CD14-positive monocyte (primary cell): ENCODE measurements at regions not wholly inside any gene's neighbourhood (a gene's known extent, or its start where the extent isn't known, plus 50 kb on each side); places are given as distances from the start of the nearest gene placed in this dataset.

Experiments
- DNase-seq, 3 donors: peaks; one replicate each; pipeline ENCODE4 v3.0.0-alpha.2; 2011 to 2022
- H2AFZ ChIP-seq: 2 replicates; pipeline ENCODE4 v1.6.0; 2012; ENCODE audit warnings: mild to moderate bottlenecking, low read depth, low read length, inconsistent platforms; ENCODE audit not compliant: insufficient read depth, poor library complexity, severe bottlenecking
- H3K27ac ChIP-seq, 2 donors: 1 replicate in 1 of 2; 2 replicates in 1 of 2; pipeline ENCODE4 v1.5.1; 2012 to 2013; ENCODE audit warnings: low read length in 2 of 2, control low read depth in 1 of 2, inconsistent platforms in 1 of 2, low read depth in 1 of 2, mild to moderate bottlenecking in 1 of 2
- H3K27me3 ChIP-seq, 2 donors: one replicate each; pipeline versions ENCODE4 v1.6.0 to v1.6.1; 2011 to 2013; ENCODE audit warnings: low read length in 2 of 2; ENCODE audit not compliant: control insufficient read depth in 2 of 2, insufficient read depth in 2 of 2
- H3K36me3 ChIP-seq, 2 donors: replicated peaks in 1 of 2; 1 replicate in 1 of 2; 2 replicates in 1 of 2; pipeline versions ENCODE4 v1.5.1 to v1.6.1; 2012 to 2013; ENCODE audit warnings: low read length in 2 of 2, control low read depth in 1 of 2, inconsistent platforms in 1 of 2, mild to moderate bottlenecking in 1 of 2; ENCODE audit not compliant: insufficient read depth in 2 of 2, control insufficient read depth in 1 of 2
- H3K4me1 ChIP-seq, 2 donors: 1 replicate in 1 of 2; 2 replicates in 1 of 2; pipeline versions ENCODE4 v1.5.1 to v1.6.1; 2012 to 2013; ENCODE audit warnings: low read length in 2 of 2, control low read depth in 1 of 2, inconsistent platforms in 1 of 2, mild to moderate bottlenecking in 1 of 2, moderate library complexity in 1 of 2; ENCODE audit not compliant: insufficient read depth in 2 of 2, control insufficient read depth in 1 of 2
- H3K4me2 ChIP-seq: replicated peaks from 2 replicates; pipeline ENCODE3; 2012; ENCODE audit warnings: low read length, moderate library complexity, mild to moderate bottlenecking; ENCODE audit not compliant: poor library complexity, severe bottlenecking; ENCODE audit errors: extremely low read depth
- H3K4me3 ChIP-seq, 3 experiments: fragments of 200-600 bp in 1 of 3; sonication (generic) in 1 of 3; replicated peaks in 1 of 3; 1 replicate in 2 of 3; 2 replicates in 1 of 3; pipeline ENCODE4 v1.5.1; 2011 to 2013; ENCODE audit warnings: low read length in 3 of 3, mild to moderate bottlenecking in 3 of 3, control low read depth in 2 of 3, low read depth in 2 of 3, inconsistent platforms in 1 of 3, moderate library complexity in 1 of 3
- H3K79me2 ChIP-seq: 2 replicates; pipeline ENCODE4 v1.6.0; 2012; ENCODE audit warnings: mild to moderate bottlenecking, control low read depth, inconsistent platforms, low read length, moderate library complexity; ENCODE audit not compliant: insufficient read depth
- H3K9ac ChIP-seq: 2 replicates; pipeline ENCODE4 v1.6.0; 2017; ENCODE audit warnings: low read length, mild to moderate bottlenecking; ENCODE audit not compliant: insufficient read depth, poor library complexity, severe bottlenecking
- H3K9me3 ChIP-seq, 2 donors: replicated peaks in 1 of 2; 1 replicate in 1 of 2; 2 replicates in 1 of 2; pipeline versions ENCODE4 v1.5.1 to v1.6.1; 2012 to 2013; ENCODE audit warnings: low read length in 2 of 2, control low read depth in 1 of 2; ENCODE audit not compliant: control insufficient read depth in 1 of 2, insufficient read depth in 1 of 2
- H4K20me1 ChIP-seq: 2 replicates; pipeline ENCODE4 v1.6.0; 2012; ENCODE audit warnings: mild to moderate bottlenecking, low read length, control low read depth, moderate library complexity; ENCODE audit not compliant: insufficient read depth
- H3K27ac Mint-ChIP-seq, 7 donors: one replicate each; pipeline ENCODE4 v1.8.0; 2020; ENCODE audit warnings: mild to moderate bottlenecking in 7 of 7, mixed read lengths in 7 of 7, moderate library complexity in 6 of 7, inconsistent platforms in 2 of 7
- H3K27me3 Mint-ChIP-seq, 3 donors: one replicate each; pipeline ENCODE4 v1.8.0; 2021 to 2022; ENCODE audit warnings: low read depth in 3 of 3, mild to moderate bottlenecking in 3 of 3, mixed read lengths in 3 of 3, moderate library complexity in 3 of 3, inconsistent platforms in 1 of 3
- H3K36me3 Mint-ChIP-seq, 2 donors: one replicate each; pipeline ENCODE4 v1.8.0; 2020; ENCODE audit warnings: mixed read lengths in 2 of 2, inconsistent platforms in 1 of 2, mild to moderate bottlenecking in 1 of 2
- H3K4me1 Mint-ChIP-seq: one replicate; pipeline ENCODE4 v1.8.0; 2020; ENCODE audit warnings: mild to moderate bottlenecking, mixed read lengths
- H3K4me3 Mint-ChIP-seq, 2 donors: one replicate each; pipeline ENCODE4 v1.8.0; 2020; ENCODE audit warnings: mild to moderate bottlenecking in 2 of 2, mixed read lengths in 2 of 2, moderate library complexity in 1 of 2
- H3K9me3 Mint-ChIP-seq, 7 donors: one replicate each; pipeline ENCODE4 v1.8.0; 2020 to 2022; ENCODE audit warnings: mixed read lengths in 7 of 7, mild to moderate bottlenecking in 6 of 7, moderate library complexity in 6 of 7, inconsistent platforms in 2 of 7
- WGBS: methylation state at CpG from one replicate; pipeline ENCODE4 v1.1.5; 2013; ENCODE audit warnings: missing lambda C conversion rate; ENCODE audit not compliant: insufficient coverage; 5-methylcytosine and 5-hydroxymethylcytosine counted together
- intact Hi-C, 2 donors: fragments of 100-400 bp; cut with micrococcal nuclease; formaldehyde crosslinking; loops; one replicate each; pipeline versions ENCODE4 v1.15.0 to v1.15.1; 2023
- TF ChIP-seq, protein P1 (sequence below): fragments of 200-600 bp; IDR thresholded peaks from one replicate; pipeline ENCODE4 v1.8.0; 2022; ENCODE audit warnings: antibody characterized with exemption, mild to moderate bottlenecking

DNA sequence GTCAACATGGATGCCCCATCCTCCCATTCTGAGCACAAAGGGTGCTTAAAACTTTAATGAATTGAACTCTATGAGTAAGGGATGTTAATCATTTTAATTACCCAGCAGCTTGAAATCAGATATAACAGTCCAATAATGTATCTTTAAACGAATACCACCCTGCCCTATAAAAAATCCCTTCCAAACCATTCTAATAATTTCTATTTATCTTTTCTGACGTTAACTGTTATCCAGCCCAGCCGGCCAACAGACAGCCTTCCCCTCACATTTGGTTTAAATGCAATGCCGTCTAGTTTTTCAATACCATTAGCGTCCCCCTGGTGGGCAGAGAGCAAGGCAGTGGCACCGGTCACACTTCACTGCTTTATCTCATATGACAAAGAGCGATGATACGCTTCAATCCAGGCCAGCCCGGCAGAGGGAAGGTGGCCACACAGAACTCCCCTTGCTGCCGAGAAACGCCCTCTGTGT is 402.2 kb upstream of the ZNF507 start:
- no peak overlapping the region for H2AFZ ChIP-seq
- TF ChIP-seq, protein P1, sequence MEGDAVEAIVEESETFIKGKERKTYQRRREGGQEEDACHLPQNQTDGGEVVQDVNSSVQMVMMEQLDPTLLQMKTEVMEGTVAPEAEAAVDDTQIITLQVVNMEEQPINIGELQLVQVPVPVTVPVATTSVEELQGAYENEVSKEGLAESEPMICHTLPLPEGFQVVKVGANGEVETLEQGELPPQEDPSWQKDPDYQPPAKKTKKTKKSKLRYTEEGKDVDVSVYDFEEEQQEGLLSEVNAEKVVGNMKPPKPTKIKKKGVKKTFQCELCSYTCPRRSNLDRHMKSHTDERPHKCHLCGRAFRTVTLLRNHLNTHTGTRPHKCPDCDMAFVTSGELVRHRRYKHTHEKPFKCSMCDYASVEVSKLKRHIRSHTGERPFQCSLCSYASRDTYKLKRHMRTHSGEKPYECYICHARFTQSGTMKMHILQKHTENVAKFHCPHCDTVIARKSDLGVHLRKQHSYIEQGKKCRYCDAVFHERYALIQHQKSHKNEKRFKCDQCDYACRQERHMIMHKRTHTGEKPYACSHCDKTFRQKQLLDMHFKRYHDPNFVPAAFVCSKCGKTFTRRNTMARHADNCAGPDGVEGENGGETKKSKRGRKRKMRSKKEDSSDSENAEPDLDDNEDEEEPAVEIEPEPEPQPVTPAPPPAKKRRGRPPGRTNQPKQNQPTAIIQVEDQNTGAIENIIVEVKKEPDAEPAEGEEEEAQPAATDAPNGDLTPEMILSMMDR: no peak
- no peaks in the 10 kb centered on the region for H3K36me3 ChIP-seq
- H3K27ac Mint-ChIP-seq: no peak overlapping the region
- H3K4me3 ChIP-seq: no peak overlapping the region
- H3K36me3 Mint-ChIP-seq: no peaks in the 10 kb centered on the region
- H3K4me2 ChIP-seq: no peak overlapping the region
- H3K27me3 ChIP-seq: no peaks in the 10 kb centered on the region
- WGBS: 96% methylated on average over 6 of the region's 11 CpGs
- no peaks in the 10 kb centered on the region for H3K79me2 ChIP-seq
- H3K27ac ChIP-seq: no peak overlapping the region
- intact Hi-C loops: no loop called here
- peaks cover 4% of the 10 kb centered on the region for H3K4me1 Mint-ChIP-seq
- DNase-seq: no peak
- peaks cover 0 to 11% (median 0%) of the 10 kb centered on the region in 7 donors for H3K9me3 Mint-ChIP-seq
- no peak overlapping the region for H3K4me3 Mint-ChIP-seq
- H3K4me1 ChIP-seq: no peaks in the 10 kb centered on the region
- H3K9me3 ChIP-seq: no peaks in the 10 kb centered on the region
- H3K9ac ChIP-seq: no peak overlapping the region
- H3K27me3 Mint-ChIP-seq: peaks cover 0 to 9% (median 3%) of the 10 kb centered on the region in 3 donors
- no peaks in the 10 kb centered on the region for H4K20me1 ChIP-seq

DNA sequence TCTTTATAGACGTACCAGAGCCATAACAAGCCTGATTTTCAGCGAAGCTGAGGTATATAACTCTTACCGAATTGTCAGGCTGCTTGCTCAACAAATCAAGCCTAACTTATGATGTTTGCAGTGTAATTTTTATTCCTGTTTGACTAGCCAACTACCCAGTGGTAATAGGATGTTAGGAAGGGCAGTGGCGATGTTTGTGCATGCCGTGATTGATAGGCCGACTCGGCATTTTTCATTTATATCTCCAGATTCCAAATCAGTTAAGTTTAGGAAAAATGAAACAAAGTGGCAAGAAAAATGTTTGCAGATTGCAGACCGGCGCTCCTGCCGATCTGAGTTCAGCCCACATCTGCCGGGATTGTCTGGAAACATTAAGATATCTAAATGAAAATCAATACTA is 401.6 kb upstream of the ZNF507 start:
- Histone ChIP-seq H3K27ac (no peak overlapping the region), H3K4me1 (no peaks in the 10 kb centered on the region)
- intact Hi-C loops: no loop called here

More for the DNA sequence above, 401.6 kb upstream of the ZNF507 start:
- Mint-ChIP-seq H3K27me3 (peaks cover 0 to 9% (median 3%) of the 10 kb centered on the region in 3 donors), H3K9me3 (peaks cover 0 to 11% (median 0%) of the 10 kb centered on the region in 7 donors), H3K4me3 (no peak overlapping the region), H3K27ac (no peak overlapping the region), H3K36me3 (no peaks in the 10 kb centered on the region), H3K4me1 (peaks cover under 1% of the 10 kb centered on the region)
- Histone ChIP-seq H3K4me3 (no peak overlapping the region), H3K4me2 (no peak overlapping the region), H3K27me3 (no peaks in the 10 kb centered on the region), H3K9ac (no peak overlapping the region), H3K79me2 (no peaks in the 10 kb centered on the region), H3K36me3 (no peaks in the 10 kb centered on the region), H3K9me3 (peaks cover 0 to 1% of the 10 kb centered on the region in 2 donors), H2AFZ (no peak overlapping the region), H4K20me1 (no peaks in the 10 kb centered on the region)
- TF ChIP-seq, protein P1: no peak
- WGBS: no CpG with 5 or more reads among the region's 11 CpGs
- no peak for DNase-seq
